ENCODE measurements at regions not wholly inside any gene's neighbourhood (a gene's known extent, or its start where the extent isn't known, plus 50 kb on each side); places are given as distances from the start of the nearest gene placed in this dataset.

- no peaks in the 10 kb centered on the region for H3K4me1 ChIP-seq (ENCODE audit: insufficient read depth, low read length)
- no peaks in the 10 kb centered on the region for H4K20me1 ChIP-seq (ENCODE audit: control insufficient read depth, insufficient read depth, insufficient read length)
- Mint-ChIP-seq H3K36me3 (ENCODE audit: insufficient read depth in 1 of 3, low read depth in 3 of 3) (peaks cover 0 to 4% (median 0%) of the 10 kb centered on the region in 3 experiments; a peak in 1 of 7 replicates), H3K27ac (no peak overlapping the region), H3K9me3 (peaks cover 0 to 4% of the 10 kb centered on the region in 2 experiments; a peak in 3 of 5 replicates), H3K4me1 (peaks cover 11 to 16% of the 10 kb centered on the region in 2 experiments), H3K4me3 (no peak overlapping the region), H3K27me3 (ENCODE audit: low read depth) (peaks cover 3% of the 10 kb centered on the region)
- no peak for DNase-seq
- H3K4ac ChIP-seq (ENCODE audit: low read depth, low read length) = no peak overlapping the region
- H3K79me2 ChIP-seq (ENCODE audit: insufficient read depth, low read length) = no peaks in the 10 kb centered on the region
- H4K91ac ChIP-seq (ENCODE audit: insufficient read length, low read depth, low read length) = no peak overlapping the region
- no peak overlapping the region for H3K23ac ChIP-seq (ENCODE audit: insufficient read length, low read depth, low read length)
- H3K56ac ChIP-seq (ENCODE audit: insufficient read length, low read depth, low read length) = no peak overlapping the region
- H4K5ac ChIP-seq (ENCODE audit: insufficient read length, low read depth, low read length) = no peak overlapping the region
- no peak overlapping the region for H2BK120ac ChIP-seq (ENCODE audit: low read depth, low read length, poor library complexity, severe bottlenecking)
- no peaks in the 10 kb centered on the region for H3K79me1 ChIP-seq (ENCODE audit: insufficient read depth, low read depth, low read length, poor library complexity, severe bottlenecking)
- H4K8ac ChIP-seq (replicated peaks; ENCODE audit: insufficient read length, low read depth, low read length) = no peak overlapping the region
- H2BK5ac ChIP-seq (ENCODE audit: insufficient read length, low read length) = no peak overlapping the region
- no peaks in the 10 kb centered on the region for H3K27me3 ChIP-seq (ENCODE audit: insufficient read depth, low read length)
- H3K27ac ChIP-seq (ENCODE audit: insufficient read length, low read depth, low read length) = no peak overlapping the region
- WGBS (ENCODE audit: extremely low coverage, insufficient read length, low lambda C conversion rate) = no CpG with 5 or more reads among the region's 7 CpGs
- H3K23me2 ChIP-seq (ENCODE audit: insufficient read length, low read depth, low read length, poor library complexity, severe bottlenecking) = no peaks in the 10 kb centered on the region
- H2AFZ ChIP-seq (ENCODE audit: low read length) = no peak overlapping the region
- H2BK20ac ChIP-seq (ENCODE audit: low read depth, low read length, poor library complexity, severe bottlenecking) = no peak overlapping the region
- no peak overlapping the region for H3K4me2 ChIP-seq (ENCODE audit: insufficient read depth, insufficient read length, low read length)
- no peak overlapping the region for H3K18ac ChIP-seq (ENCODE audit: insufficient read length, low read depth, low read length)
- no peak overlapping the region for H3T11ph ChIP-seq (ENCODE audit: low read length)
- no peak overlapping the region for H2AK5ac ChIP-seq (ENCODE audit: insufficient read length, low read length)
- H2BK12ac ChIP-seq (ENCODE audit: insufficient read length, low read depth, low read length) = no peak overlapping the region
- no peaks in the 10 kb centered on the region for H3K9me3 ChIP-seq (ENCODE audit: control insufficient read depth, low read depth, low read length)
- H2BK15ac ChIP-seq (ENCODE audit: low read depth, low read length) = no peak overlapping the region
- H3K9ac ChIP-seq (ENCODE audit: extremely low read depth, insufficient read length, low read length) = no peak overlapping the region
- TF ChIP-seq CTCF (conservative IDR thresholded peaks at IDR 0.05) = no peak
- H3K14ac ChIP-seq (ENCODE audit: insufficient read depth, low read length) = no peak overlapping the region
Measured at GRCh38 chr2:8501061-8501720, 180.7 kb upstream of the ID2 start.

Data from H9 (cell line).